Posterior cingulate gyrus (tissue), 11 donors: ENCODE measurements at regions not wholly inside any gene's neighbourhood (a gene's known extent, or its start where the extent isn't known, plus 50 kb on each side); places are given as distances from the start of the nearest gene placed in this dataset.

Experiments
- DNase-seq, 10 donors: peaks; one replicate each; pipeline versions ENCODE4 v3.0.0 to v3.0.0-alpha.2; 2020 to 2021; ENCODE audit warnings: mixed read lengths in 3 of 10
- intact Hi-C: fragments of 100-400 bp; cut with DNase I; formaldehyde crosslinking; loops from one replicate; pipeline ENCODE4 v1.15.1; 2023

DNA sequence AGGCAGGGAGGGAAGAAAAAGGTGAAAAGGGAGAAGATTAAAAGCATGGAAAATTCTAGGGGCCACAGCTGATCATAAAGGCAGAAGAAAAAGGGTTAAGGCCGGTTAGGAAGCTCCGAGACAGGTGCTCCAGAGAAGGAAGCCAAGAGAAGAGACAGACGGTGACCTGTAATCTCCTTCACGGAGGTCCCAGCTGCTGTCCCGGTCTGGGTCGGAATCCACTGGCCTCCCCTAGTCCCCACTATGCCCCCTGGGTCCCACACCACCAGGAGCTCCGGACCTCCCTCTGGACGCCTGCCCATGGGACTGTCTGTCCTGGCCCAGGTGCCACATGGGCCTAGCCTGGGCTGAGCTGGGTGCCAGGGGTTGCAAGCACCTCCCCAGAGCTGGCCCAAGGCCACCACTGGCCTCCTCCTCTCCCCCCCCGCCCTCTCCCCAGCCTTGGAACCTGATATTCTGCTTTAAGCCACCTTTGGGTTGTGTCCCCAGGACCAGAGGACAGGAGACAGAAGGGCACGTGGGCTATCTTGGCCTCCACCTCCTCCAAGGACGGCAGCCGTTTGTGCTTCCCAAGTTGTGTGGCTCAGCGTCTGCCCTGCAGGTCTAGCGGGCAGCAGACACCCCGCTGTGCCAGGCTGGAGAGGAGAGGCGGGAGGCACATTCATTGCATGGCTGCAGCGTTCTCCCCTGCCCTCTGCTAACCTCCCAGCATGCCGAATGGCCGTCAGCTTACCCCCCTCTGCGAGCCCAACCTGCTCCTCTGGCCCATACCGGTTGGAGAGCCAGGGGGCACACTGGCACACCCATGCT lies 102.4 kb downstream of the ENGASE start:
- no peak for DNase-seq
- intact Hi-C loops = no loop called here

GRCh38 chr17:79174905-79175856 lies 100.6 kb downstream of the ENGASE start:
- no peak for DNase-seq
- intact Hi-C loops = no loop called here

DNA sequence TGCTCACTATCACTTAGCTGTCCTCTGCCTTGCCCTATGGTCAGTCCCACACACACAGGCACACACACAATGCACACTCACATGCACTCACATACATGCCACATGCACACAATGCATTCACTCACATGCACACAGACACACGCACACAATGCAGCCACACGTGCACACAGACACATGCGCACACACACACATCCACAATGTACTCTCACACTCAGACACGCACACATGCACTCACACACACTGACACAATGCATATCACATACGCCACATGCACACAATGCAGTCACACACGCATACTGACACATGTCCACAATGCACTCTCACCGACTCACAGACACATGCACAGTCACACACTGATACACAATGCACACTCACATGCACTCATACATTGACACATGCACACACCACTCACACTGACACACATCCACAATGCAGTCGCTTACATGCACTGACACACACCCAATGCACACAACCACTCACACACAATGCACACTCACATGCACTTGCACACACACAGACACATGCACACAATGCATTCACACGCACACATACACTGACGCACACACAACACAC lies 99.7 kb downstream of the ENGASE start:
- DNase-seq = no peak
- intact Hi-C loops = no loop called here

- DNase-seq = no peak
- intact Hi-C loops = no loop called here
These were observed 96.6 kb downstream of the ENGASE start for GRCh38 chr17:79171188-79171587.

- DNase-seq = no peak
- intact Hi-C loops = no loop called here
These were observed 95.2 kb downstream of the ENGASE start for GRCh38 chr17:79169861-79170260.

DNA sequence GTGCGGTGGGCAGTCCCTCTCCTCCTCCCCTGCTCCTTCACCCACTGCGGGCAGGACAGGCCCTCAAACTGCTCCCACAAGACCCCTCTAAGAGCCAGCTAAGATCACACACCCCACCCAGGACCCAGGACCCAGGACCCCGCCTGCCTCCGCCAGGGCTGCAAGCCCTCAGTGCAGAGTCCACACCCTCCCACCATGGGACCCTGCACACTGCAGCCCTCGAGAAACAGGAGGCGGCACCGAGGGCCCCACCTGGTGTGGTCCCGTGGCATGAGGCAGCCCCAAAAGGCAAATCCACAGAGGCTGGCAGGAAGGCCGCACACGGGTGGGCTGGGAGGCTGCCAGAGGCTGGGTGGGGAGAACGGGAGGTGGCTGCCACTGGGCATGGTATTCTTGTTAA lies 94.7 kb downstream of the ENGASE start:
- intact Hi-C loops = no loop called here
- no peak for DNase-seq

DNA sequence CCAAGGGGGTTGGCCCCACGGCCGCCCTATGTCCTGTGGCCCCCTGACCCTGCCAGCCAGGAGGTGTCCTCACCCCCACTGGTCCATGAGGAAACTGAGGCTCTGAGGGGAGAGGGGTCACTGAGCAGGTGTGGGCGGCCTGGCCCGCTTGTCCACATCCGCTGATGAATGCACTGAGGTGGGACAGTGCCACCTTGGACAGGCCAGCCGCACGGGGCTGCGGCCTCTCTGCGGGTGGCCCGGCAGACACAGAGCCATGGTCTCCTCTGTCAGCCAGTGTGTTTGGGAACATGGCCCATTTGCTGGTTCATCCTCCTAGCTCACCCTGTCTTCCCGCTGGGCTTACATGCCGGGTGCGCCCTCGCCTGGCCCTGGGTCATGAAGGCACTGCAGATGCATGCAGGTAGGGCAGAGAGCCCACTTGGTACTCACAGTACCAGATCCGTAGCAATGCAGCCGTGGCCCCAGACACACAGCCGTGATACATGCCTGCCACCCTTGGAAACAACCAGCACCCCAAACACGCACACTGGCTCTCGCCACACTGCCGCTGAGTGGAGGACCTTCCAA lies 93.9 kb downstream of the ENGASE start:
- intact Hi-C loops = no loop called here
- DNase-seq = no peak

- intact Hi-C loops = no loop called here
- DNase-seq = no peak
These were observed 92.9 kb downstream of the ENGASE start for GRCh38 chr17:79167486-79167885.

DNA sequence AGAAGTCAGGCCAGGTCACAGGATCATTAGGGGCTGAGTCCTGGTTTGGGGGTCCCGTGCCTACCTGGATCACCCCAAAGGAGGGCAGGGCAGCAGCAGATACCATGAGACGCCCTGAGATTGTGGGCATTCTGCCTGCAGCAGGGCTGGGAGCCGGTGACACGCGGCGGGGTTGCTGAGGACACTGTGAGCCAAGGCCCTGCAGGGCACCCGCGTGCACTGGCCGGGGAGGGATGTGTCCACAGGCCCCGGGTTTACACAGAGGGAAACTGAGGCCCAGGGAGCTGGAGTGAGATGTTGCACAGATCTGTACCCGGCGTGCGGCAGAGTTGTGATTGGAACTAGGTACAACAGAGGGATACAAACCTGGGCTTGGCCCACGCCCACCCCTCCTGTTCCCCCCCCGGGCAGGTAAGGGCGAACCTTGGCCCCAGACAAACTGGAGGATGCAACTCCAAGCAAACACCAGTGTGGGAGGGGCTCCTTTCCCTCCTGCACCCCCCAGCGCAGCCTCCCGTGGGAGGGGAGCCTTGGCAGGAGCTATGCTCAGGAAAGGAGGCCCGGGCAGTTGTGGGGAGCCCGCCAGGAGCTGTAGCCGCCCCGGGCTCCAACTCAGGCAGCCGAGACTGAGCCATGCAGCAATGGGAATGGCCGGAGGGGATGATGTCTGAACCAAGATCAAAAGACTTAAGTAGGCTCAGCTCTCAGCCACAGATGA lies 91.3 kb downstream of the ENGASE start:
- intact Hi-C loops = no loop called here

GRCh38 chr17:79164913-79165695 lies 90.5 kb downstream of the ENGASE start:
- intact Hi-C loops = no loop called here
- DNase-seq = no peak

More for the DNA sequence above, 91.3 kb downstream of the ENGASE start:
- DNase-seq = no peak

DNA sequence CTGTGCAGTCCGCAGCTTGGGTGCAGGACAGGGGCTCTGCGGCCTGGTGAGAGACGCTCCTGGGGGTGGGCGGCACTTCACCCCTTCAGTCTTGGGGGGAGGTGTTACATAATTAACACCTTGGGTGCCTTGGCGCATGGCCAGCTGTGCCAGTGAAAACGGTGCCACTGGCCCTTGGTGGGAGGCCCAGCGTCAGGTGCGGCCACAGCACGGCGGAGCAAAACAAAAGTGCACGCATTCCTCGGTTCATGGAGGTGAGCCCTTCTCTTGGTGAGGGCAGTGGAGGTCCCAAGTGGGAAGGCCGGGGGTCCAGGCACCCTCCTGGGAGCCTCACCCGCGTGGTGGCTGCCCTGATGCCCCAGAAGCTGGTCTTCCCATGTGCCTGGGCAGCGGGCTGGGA lies 89.8 kb downstream of the ENGASE start:
- no peak for DNase-seq
- intact Hi-C loops = no loop called here

GRCh38 chr17:79163071-79163470 lies 88.4 kb downstream of the ENGASE start:
- intact Hi-C loops = no loop called here
- DNase-seq = no peak

DNA sequence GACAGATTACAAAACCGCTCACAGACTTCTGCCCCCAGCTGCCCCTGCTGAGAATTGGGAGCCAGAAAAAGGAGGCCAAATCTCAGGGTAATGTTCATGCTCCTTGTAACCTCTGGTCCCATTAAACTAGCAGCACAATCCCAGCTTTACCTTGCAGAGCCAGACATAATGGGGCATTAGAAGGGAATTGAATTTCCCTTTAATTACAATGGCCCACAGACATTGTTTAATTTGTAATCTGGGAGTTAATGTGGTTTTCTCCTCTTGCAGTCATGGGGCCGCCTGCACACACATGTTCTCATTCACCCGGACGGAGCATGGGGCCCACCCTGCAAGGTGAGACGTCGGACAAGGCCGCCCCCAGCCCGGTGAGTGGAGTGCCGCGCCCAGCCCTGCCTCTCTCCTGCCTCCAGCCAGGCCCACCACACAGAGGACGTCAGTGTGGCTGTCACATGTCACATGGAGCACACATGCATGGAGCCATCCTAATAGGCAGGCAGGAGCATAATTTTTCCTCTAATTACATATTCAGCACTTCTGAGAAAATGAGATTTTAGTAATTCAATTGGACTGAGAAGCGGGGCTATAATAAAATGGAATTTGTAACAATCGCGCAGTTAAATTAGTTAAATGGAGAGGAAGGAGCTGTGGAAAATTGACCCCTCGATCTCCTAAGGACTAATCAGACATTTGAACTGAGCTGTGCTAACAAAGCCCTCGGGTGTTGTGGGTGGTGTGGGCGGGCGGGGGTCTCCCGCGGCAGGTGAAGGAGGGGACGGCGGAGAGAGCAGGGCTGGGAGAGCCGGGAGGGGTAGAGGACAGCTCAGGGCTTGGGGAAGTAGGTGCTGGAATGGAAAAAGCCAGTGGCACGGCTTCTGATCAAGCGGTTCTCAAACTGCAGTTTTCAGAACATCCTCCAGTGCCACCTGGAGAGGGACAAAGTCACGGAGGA lies 87.7 kb downstream of the ENGASE start:
- intact Hi-C loops = no loop called here
- no peak for DNase-seq

DNA sequence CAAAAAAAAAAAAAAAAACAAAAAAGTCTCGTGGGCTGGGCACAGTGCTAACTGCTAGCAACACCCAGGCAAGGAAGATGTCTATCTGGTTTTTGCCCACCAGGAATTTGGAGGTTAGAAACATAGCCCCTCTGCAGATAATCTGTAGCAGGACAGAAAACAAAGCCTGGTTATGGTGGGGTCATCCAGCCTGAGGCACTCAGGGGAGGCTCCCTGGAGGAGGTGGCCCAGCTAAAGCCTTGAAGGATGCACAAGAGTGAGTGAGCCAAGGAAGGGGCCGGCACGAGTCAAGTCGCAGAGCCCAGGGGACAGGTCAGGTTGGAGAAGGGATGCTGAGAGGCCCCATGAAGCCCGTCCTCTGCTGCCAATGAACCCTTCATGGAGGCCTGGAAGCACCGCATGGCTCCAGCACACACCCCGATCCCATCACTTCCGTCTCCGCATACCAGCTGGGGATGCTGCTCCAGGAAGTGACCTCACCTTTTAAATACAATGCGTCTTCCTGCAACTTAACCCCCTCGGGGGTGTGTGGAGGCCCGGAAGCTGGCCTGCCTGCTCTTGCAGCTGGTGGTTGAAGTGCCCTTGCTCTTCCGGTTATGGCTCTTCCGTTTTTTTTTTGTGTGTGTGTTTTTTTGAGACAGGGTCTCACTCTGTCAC lies 86.5 kb downstream of the ENGASE start:
- intact Hi-C loops = no loop called here
- DNase-seq = no peak

- no peak for DNase-seq
- intact Hi-C loops = no loop called here
These were observed 85.3 kb downstream of the ENGASE start for GRCh38 chr17:79159926-79160325.

DNA sequence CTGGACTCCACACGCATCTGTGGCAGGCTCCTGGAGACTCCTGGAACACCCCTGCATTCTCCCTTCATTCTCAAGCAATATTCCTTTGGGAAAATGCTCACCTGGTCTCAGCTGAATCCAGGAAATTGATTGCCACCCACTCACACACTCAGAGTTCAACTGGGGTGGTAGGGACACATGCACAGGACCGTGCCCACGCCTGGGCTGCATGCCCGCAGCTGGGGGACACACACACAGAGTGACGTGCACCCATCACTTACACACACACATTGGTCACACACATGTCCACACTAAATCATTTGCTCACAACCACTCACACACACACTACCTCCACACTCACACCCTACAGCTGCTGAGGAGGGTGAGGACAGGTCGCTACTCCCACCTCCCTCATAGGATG lies 84.8 kb downstream of the ENGASE start:
- intact Hi-C loops = no loop called here
- DNase-seq = no peak

DNA sequence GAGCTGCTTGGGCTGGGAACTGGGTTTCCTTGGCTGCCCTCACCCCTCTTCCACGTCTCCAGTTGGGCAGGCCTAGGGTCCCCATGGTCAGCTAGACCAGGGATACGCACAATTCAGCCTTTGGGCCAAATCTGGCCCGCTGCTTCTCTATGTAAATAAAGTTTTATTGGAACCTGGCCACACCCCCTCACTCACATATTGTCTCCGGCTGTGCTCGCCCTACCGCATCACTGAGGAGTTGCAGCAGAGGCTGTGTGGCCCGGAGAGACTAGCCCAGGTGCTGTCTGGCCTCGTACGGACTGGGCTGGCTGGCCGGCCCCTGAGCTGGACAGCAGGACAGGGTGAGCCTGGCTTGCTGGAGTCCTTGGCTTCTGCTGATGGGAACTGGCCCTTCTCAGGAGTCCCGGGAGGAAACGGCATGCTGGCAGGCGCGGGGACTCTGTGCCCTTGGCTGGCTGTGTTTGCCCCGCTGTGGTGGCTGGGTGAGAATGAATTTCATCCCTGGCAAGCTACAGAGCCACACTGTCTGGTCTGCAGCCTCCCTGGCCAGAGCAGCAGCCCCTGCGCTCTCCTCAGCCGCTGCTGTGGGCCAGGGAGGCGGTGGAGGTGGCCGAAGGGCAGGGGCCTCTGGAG lies 82.0 kb downstream of the ENGASE start:
- no peak for DNase-seq
- intact Hi-C loops = no loop called here
